ENCODE measurements at regions not wholly inside any gene's neighbourhood (a gene's known extent, or its start where the extent isn't known, plus 50 kb on each side); places are given as distances from the start of the nearest gene placed in this dataset.
"Not testable (repeated sequence)": the region's sequence is repeated elsewhere in the genome, so short reads cannot be mapped to it uniquely, and the experiment has no call there.

DNA sequence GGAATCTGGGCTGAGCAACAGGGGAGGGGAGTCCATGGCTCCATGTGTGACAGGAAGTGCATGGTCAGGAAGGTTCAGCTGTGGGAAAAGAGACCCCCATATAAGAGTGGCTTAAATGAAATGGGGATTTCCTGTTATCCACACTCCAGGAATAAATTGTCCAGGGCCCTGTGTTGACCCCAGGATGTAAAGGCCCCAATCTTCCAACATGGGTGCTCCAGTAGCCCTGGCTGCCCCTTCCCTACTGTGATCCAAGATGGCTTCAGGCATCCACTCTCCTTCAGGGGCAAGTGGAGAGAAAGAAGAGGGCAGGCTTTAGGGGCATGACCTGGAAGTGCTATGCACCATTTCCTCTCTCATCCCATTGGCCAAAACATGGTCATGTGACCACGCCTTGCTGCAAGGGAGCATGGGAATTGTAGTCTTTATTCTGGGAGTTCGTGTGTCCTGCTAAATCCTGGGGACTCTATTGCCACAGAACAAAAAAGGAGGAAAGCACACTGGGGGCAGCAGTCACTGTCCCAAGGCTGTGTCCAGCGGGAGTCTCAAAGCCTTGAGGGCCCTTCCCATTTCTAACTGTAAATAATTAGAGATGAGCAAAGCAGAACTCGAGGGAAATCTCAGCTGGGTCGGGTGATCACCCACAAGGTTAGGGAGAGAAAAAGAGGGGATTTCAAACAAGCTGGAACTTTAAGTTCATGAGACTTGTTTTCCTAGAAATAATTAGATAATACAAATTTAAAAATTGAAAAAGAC lies 289.2 kb downstream of the ADGRD1 start:
- peaks cover 14% of the 10 kb centered on the region for H3K4me1 Mint-ChIP-seq
- peaks cover 20% of the 10 kb centered on the region for H3K9me3 Mint-ChIP-seq
- no peak overlapping the region for H3K4me3 Mint-ChIP-seq
- H3K27ac Mint-ChIP-seq: no peak overlapping the region
- peaks cover 15% of the 10 kb centered on the region for H3K27me3 Mint-ChIP-seq (ENCODE audit: low read depth, poor library complexity)
- no peak for DNase-seq
- TF ChIP-seq, protein P1, sequence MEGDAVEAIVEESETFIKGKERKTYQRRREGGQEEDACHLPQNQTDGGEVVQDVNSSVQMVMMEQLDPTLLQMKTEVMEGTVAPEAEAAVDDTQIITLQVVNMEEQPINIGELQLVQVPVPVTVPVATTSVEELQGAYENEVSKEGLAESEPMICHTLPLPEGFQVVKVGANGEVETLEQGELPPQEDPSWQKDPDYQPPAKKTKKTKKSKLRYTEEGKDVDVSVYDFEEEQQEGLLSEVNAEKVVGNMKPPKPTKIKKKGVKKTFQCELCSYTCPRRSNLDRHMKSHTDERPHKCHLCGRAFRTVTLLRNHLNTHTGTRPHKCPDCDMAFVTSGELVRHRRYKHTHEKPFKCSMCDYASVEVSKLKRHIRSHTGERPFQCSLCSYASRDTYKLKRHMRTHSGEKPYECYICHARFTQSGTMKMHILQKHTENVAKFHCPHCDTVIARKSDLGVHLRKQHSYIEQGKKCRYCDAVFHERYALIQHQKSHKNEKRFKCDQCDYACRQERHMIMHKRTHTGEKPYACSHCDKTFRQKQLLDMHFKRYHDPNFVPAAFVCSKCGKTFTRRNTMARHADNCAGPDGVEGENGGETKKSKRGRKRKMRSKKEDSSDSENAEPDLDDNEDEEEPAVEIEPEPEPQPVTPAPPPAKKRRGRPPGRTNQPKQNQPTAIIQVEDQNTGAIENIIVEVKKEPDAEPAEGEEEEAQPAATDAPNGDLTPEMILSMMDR (IDR thresholded peaks at IDR 0.05): no peak
- no peaks in the 10 kb centered on the region for H3K36me3 Mint-ChIP-seq (ENCODE audit: low read depth)

DNA sequence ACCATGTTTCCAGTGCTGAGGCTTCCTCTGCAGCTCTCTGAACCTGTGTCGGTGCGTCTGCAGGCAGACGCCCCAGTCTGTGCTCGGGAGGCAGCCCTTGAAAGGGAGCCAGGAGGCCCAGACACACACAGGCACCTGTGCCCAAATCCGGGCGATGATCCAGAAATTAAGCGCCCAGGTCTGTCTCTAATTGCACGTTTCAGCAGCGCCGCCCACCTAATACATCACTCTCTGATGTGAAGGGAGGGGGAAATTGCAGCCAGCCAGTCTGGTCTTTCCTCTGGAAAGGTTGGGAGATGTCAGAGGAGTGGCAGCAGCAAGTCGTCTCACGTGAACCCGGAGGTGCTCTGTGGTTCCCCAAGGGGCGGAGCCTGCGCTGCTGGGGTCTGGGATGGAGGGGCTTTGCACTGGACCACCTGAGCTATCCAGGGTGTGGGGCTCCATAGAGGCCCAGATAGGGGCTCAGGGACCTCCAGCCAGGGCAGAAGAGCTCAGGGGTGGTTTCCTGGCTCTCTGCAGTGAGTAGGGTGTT lies 290.5 kb downstream of the ADGRD1 start:
- DNase-seq; H3K36me3 Mint-ChIP-seq (ENCODE audit: low read depth); H3K27ac Mint-ChIP-seq; H3K4me3 Mint-ChIP-seq: not testable (repeated sequence)
- Mint-ChIP-seq H3K27me3 (ENCODE audit: low read depth, poor library complexity) (peaks cover 24% of the 10 kb centered on the region), H3K9me3 (peaks cover 24% of the 10 kb centered on the region), H3K4me1 (peaks cover 16% of the 10 kb centered on the region)

DNA sequence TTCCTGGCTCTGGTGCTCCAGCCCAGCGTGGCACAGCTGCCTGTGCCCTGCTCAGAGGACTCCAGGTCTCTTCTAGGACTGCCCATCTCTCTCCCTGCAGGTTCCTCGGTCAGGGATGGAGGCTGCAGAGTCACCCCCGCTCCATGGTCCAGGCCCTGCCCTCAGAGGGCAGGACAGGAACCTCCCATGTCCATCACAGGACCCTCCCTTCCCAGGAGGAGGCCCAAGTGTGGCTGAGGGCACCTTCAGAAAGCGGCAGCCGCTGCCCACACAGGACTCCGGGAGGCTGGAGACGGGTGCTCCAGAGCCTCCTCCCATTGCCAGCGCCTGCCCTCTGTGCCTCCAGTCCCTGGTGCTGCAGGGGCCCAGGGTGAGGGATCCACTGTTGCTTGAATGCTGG lies 291.5 kb downstream of the ADGRD1 start:
- not testable (repeated sequence) for H3K36me3 Mint-ChIP-seq (ENCODE audit: low read depth); H3K4me3 Mint-ChIP-seq; H3K27ac Mint-ChIP-seq; DNase-seq
- Mint-ChIP-seq H3K27me3 (ENCODE audit: low read depth, poor library complexity) (peaks cover 27% of the 10 kb centered on the region), H3K9me3 (peaks cover 30% of the 10 kb centered on the region), H3K4me1 (peaks cover 16% of the 10 kb centered on the region)

DNA sequence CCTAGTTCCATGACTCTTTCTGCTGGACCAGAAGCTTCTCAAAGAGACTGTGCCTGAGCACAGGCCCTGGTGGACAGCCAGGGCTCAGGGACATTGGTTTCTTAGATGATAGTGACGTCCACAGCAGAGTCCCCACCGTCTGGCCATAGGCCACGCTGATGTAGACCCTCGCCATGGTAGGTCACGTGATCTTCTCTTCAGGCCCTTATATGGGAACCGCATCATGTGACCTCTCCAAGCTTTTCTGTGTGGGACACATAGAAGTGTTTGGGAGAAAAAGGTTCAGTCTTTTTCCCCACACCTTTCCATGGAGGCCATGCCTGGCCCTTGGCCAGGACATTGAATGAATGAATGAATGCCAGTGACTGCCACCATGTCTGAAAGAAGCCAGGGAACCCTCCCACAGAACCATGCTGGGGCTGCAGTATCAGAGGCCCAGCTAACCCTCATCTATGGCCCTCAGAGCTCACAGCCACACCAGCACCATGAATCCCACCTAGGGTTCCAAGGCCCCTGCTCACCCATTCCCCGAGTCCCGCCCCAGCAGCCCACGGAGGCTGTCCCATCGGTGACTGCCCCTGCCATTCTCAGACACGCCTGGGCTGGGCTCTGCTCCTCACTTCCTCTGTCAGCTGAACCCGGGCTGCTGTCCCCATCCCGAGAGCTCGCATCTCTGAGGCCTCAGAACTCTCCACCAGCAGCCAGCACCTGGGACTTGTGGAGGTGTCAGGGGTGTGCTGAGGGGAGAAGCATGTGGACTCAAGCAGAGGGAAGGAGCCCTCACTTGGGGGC lies 292.1 kb downstream of the ADGRD1 start:
- H3K9me3 Mint-ChIP-seq: peaks cover 30% of the 10 kb centered on the region
- H3K27ac Mint-ChIP-seq: no peak overlapping the region
- no peak overlapping the region for H3K4me3 Mint-ChIP-seq
- TF ChIP-seq, protein P1 (IDR thresholded peaks at IDR 0.05): no peak
- H3K27me3 Mint-ChIP-seq (ENCODE audit: low read depth, poor library complexity): peaks cover 27% of the 10 kb centered on the region
- peaks cover 16% of the 10 kb centered on the region for H3K4me1 Mint-ChIP-seq
- H3K36me3 Mint-ChIP-seq (ENCODE audit: low read depth): no peaks in the 10 kb centered on the region
- DNase-seq: no peak

DNA sequence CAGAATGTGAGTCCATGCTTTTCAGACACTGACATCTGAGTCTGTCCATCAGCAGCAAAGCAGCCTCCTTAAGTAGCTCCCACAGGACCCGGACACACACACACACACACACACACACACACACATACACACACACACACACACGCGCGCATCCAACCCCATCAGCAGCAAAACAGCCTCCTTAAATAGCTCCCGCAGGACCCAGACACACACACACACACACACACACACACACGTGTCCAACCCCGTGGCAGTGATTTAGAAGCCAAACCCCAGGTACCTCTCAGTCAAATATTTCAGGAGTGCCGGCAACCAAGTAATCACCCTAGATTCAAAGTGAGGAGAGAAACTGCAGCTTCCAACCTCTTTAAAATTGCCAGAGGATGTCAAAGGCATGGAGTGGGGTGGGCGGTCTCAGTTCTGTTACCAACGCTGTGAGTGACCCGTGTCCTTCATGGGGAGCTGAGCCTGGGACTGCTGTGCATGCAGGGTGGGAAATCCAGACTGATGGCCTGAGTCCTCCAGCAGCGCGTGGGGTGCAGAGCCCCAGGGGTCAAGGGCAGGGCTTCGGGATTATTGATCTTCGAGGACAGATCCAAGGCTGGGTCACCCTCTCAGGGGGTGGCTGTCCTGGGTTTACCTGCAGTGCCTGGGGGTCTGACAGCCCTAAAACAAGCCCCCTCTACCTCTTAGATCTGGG lies 293.5 kb downstream of the ADGRD1 start:
- Mint-ChIP-seq H3K27ac (peak overlapping the region; percentile 14), H3K9me3 (peaks cover 19% of the 10 kb centered on the region), H3K4me1 (peaks cover 16% of the 10 kb centered on the region), H3K27me3 (ENCODE audit: low read depth, poor library complexity) (peaks cover 20% of the 10 kb centered on the region)
- H3K4me3 Mint-ChIP-seq; H3K36me3 Mint-ChIP-seq (ENCODE audit: low read depth); DNase-seq: not testable (repeated sequence)

DNA sequence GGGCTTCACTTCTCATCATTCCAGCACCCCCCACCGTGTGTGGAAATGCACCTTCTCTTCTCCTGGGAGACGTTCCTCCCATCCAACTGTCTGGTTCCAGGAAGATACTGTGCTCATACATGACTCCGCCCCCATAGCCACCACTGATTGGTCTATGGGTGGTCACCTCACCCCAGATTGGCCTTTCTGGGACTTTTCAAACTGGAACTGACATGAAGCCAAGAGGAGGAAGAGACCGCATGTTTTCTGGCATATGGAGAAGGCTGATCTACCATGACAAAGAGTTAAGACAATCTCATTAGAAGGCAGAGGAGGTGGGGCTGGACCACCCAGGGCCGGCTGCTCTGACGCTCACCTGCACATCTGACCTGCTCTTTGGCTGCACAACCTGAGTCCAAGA lies 294.2 kb downstream of the ADGRD1 start:
- H3K4me1 Mint-ChIP-seq: peaks cover 16% of the 10 kb centered on the region
- peaks cover 20% of the 10 kb centered on the region for H3K27me3 Mint-ChIP-seq (ENCODE audit: low read depth, poor library complexity)
- not testable (repeated sequence) for DNase-seq; H3K27ac Mint-ChIP-seq; H3K36me3 Mint-ChIP-seq (ENCODE audit: low read depth); H3K4me3 Mint-ChIP-seq
- H3K9me3 Mint-ChIP-seq: peaks cover 13% of the 10 kb centered on the region

DNA sequence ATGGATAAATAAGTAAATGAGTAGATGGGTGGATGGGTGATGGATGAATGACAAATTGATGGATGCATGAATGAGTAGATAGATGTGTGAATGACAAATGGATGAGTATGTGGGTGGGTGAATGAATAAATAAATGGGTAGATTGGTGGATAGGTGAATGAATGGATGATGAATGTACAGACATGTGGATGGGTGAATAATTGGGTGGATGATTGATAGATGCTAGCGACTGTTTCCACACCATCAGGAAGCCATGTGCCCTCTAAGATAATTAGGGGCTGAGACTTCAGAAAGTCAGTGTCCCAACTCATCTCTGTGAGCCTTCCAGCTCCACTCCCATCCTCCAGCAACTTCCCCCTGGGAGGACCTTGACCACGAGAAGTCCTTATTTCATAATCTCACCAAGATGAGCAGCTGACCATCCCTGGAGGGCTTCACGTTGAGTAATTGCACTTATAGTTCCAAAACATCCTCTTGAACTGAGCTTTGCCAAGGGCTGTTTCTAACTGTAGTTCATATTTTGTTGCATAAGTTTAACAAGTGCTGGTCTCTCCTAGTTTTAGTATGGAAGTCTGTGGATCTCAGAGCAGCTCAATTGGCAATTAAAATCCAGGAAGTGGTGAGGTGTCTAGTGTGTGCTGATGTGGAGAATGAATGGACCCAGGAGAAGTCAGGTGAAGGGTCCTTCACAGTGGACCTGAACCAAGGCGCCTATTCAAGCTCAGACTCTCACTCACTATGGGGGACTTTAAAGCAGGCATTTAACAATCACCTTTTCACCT lies 295.7 kb downstream of the ADGRD1 start:
- TF ChIP-seq, protein P1 (IDR thresholded peaks at IDR 0.05): no peak
- H3K27ac Mint-ChIP-seq: peak overlapping the region; percentile 1
- peaks cover 16% of the 10 kb centered on the region for H3K4me1 Mint-ChIP-seq
- no peaks in the 10 kb centered on the region for H3K36me3 Mint-ChIP-seq (ENCODE audit: low read depth)
- H3K9me3 Mint-ChIP-seq: peaks cover 16% of the 10 kb centered on the region
- peaks cover 23% of the 10 kb centered on the region for H3K27me3 Mint-ChIP-seq (ENCODE audit: low read depth, poor library complexity)
- no peak for DNase-seq
- no peak overlapping the region for H3K4me3 Mint-ChIP-seq
